Kidney epithelial cell (primary cell): ENCODE measurements at regions not wholly inside any gene's neighbourhood (a gene's known extent, or its start where the extent isn't known, plus 50 kb on each side); places are given as distances from the start of the nearest gene placed in this dataset.

Experiments used
- DNase-seq: peaks from one replicate; pipeline ENCODE4 v3.0.0-alpha.2; 2010; ENCODE audit warnings: low read depth
- H3K27me3 ChIP-seq: 2 replicates; pipeline ENCODE4 v1.6.0; 2011; ENCODE audit warnings: low read length; ENCODE audit not compliant: control insufficient read depth, insufficient read depth
- H3K36me3 ChIP-seq: 2 replicates; pipeline ENCODE4 v1.5.1; 2011; ENCODE audit warnings: low read length; ENCODE audit not compliant: control insufficient read depth, insufficient read depth
- H3K4me3 ChIP-seq: 2 replicates; pipeline ENCODE4 v1.5.1; 2011; ENCODE audit warnings: low read depth, mild to moderate bottlenecking, control low read depth, low read length
- TF ChIP-seq, protein P1 (sequence below): IDR thresholded peaks from 2 replicates; pipeline ENCODE4 v1.5.1; 2011; ENCODE audit warnings: mild to moderate bottlenecking, moderate library complexity, low read length, control low read depth, inconsistent platforms; ENCODE audit not compliant: insufficient read depth, poor library complexity, severe bottlenecking

DNA sequence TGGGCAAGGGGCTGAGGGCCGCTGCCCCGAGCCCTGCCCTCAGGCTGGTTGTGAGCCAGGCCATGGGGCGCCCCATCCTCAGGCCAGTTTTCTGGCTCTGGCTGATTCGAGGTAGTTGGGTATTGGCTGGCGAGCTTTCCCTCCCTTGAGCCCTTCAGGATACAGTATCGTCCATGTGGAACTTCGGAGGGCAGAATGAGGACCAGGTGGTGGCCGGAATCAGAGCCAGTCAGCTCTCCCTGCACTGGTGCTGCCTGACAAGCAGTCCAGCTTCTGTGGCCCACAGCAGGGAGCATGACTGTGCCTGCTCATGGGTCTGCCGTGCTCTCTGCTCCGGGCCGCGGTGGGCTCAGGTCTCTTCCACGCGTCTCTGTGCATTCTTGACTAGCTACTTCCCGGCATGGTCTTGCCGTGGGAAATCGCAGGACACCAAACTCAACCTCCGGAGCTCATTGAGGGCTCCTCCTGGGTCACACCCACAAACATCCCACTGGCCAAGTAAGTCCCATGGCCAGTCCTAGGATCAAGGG, 1289.3 kb downstream of the BRD1 start:
- no peak for DNase-seq
- Histone ChIP-seq H3K4me3 (no peak overlapping the region), H3K27me3 (no peaks in the 10 kb centered on the region), H3K36me3 (no peaks in the 10 kb centered on the region)
- TF ChIP-seq, protein P1, sequence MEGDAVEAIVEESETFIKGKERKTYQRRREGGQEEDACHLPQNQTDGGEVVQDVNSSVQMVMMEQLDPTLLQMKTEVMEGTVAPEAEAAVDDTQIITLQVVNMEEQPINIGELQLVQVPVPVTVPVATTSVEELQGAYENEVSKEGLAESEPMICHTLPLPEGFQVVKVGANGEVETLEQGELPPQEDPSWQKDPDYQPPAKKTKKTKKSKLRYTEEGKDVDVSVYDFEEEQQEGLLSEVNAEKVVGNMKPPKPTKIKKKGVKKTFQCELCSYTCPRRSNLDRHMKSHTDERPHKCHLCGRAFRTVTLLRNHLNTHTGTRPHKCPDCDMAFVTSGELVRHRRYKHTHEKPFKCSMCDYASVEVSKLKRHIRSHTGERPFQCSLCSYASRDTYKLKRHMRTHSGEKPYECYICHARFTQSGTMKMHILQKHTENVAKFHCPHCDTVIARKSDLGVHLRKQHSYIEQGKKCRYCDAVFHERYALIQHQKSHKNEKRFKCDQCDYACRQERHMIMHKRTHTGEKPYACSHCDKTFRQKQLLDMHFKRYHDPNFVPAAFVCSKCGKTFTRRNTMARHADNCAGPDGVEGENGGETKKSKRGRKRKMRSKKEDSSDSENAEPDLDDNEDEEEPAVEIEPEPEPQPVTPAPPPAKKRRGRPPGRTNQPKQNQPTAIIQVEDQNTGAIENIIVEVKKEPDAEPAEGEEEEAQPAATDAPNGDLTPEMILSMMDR, result no peak

DNA sequence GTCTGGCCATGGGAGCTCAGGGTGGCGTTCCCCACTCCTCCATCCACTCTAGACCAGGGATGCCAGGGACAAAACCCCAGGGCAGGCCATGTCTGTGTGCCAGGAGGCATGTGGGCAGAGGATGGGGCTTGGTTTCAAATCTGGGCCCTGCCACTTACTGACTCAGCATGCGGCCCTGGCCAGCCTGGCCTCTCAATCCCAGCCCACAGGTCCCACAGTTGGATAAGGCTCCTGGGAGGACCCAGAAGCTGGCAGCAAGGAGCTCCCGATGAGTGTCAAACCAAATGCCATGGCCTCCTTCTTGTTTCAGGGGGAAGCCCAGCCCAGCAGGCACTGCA, 1290.4 kb downstream of the BRD1 start:
- DNase-seq, result no peak
- H3K4me3 ChIP-seq, result no peak overlapping the region
- TF ChIP-seq, protein P1, result no peak
- H3K27me3 ChIP-seq, result no peaks in the 10 kb centered on the region
- H3K36me3 ChIP-seq, result no peaks in the 10 kb centered on the region

DNA sequence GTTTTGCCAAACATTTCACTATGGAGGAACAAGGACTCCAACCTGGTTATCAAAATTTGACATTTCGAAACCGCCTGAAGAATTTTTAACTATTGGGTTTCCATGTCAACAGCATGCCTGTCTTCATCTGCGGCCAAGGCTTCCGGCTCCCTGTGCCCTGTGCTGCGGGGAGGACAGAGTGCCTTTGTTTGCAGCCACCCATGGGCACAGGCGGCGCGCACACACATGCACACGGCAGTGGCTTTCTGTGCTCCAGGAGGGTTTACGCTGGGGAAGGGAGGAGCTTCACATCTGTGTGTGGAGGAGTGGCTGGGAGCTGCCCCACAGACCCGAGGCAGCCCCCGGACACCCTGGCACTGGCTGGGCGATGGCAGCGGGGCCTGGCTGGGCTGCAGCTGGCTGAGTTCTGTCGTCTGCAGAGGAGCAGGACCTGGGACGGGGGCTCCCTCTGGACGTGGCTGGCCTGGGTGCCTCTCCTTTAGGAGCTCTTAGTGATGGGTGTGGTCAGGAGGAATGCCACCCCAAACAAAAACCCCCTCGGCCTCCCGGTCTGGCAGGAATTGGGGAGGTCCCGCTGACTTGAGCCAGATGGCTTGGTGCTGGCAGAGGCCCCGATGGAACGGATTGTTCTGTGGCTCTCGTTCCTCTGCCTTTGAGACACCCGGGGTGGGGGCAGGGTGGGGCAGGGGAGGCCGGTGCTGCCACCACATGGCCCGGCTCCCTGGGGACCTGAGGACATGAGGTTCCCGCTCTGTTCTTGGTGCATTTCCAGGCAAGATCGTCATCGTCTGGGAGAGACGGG, 1290.9 kb downstream of the BRD1 start:
- no peaks in the 10 kb centered on the region for H3K27me3 ChIP-seq
- DNase-seq, result no peak
- no peaks in the 10 kb centered on the region for H3K36me3 ChIP-seq
- no peak overlapping the region for H3K4me3 ChIP-seq
- TF ChIP-seq, protein P1, result no peak

DNA sequence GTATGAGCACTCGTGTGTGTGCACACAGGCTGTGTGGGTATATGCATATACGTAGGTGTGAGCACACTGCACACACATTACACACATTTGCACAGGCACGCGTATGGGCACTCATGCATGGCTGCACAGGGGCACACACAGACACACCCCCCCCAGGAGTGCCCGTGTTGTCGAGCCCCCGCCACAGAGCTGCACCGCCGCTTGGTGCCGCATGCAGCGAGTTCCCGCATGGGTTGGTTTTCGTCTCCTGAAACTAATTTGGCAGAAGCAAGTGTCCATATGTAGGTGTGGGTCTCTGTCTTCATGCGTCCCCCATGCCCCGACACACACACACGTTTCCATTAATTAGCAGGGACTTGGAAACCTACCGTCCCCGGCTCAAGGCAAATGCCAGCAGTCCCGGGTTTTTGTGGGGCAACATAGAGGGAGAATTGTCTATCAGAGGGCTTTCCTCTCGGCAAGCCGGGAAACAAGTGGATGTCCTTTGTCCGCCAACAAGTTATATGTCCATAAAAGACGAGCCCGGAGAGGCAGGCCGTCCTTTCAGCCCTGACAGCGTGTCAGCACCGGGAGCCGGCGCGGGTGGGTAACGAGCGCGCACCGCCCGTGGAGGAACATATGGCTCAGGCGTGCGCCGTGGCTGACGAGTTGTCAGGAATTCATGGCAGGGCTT, 1291.7 kb downstream of the BRD1 start:
- no peaks in the 10 kb centered on the region for H3K27me3 ChIP-seq
- no peaks in the 10 kb centered on the region for H3K36me3 ChIP-seq
- H3K4me3 ChIP-seq, result no peak overlapping the region
- no peak for DNase-seq
- TF ChIP-seq, protein P1, result no peak

DNA sequence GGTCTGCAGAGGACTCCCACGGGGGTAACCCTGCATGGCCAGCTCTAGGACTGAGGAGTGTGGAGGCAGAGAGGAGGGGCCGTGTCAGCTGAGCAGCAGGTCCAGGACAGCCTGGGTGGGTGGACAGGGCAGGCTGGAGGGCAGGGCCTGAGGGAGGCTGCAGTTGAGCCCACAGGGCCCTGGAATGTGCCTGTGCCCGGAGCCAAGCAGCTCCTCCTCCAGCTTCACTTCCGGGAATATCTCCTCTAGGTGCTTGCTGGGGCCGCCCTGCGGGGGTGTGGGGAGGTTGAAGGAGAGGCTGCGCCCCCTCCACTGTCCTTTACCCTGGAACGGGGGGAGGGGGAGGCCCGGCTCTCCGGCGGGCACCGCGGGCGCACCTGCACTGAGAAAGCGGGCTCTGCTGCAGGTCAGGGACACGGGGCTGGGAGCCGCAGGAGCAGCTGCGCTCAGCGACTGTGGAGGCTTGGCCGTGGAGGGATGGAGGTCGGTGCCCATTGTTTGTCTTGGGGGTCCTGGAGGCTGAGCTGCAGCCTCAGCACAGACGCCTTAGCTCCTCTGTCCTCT, 1293.2 kb downstream of the BRD1 start:
- Histone ChIP-seq H3K4me3 (no peak overlapping the region), H3K36me3 (no peaks in the 10 kb centered on the region), H3K27me3 (no peaks in the 10 kb centered on the region)
- no peak for DNase-seq
- TF ChIP-seq, protein P1, result no peak

DNA sequence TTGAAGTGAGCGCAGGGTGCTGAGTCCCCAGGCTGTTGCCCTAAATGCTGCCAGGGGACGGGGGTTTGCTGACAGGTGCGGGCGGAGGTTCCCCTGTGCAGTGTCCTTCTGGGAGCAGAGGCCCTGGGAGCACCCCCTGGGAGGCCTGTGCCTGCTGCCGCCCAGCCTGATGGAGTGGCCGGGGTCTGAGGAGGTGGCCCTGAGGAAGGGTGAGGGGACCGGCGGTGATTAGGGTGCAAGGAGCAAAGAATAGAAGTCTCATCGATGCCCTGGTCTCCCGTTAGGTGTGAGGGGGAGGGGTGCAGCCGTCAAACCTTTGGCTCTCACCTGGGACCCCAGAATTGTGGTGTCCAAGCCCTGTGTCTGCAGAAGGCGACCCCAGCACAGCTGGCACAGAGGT, 1294.7 kb downstream of the BRD1 start:
- TF ChIP-seq, protein P1, result no peak
- Histone ChIP-seq H3K36me3 (no peaks in the 10 kb centered on the region), H3K4me3 (no peak overlapping the region), H3K27me3 (no peaks in the 10 kb centered on the region)
- no peak for DNase-seq
